ENCODE measurements at regions not wholly inside any gene's neighbourhood (a gene's known extent, or its start where the extent isn't known, plus 50 kb on each side); places are given as distances from the start of the nearest gene placed in this dataset.
"Not testable (repeated sequence)": the region's sequence is repeated elsewhere in the genome, so short reads cannot be mapped to it uniquely, and the experiment has no call there.

DNA sequence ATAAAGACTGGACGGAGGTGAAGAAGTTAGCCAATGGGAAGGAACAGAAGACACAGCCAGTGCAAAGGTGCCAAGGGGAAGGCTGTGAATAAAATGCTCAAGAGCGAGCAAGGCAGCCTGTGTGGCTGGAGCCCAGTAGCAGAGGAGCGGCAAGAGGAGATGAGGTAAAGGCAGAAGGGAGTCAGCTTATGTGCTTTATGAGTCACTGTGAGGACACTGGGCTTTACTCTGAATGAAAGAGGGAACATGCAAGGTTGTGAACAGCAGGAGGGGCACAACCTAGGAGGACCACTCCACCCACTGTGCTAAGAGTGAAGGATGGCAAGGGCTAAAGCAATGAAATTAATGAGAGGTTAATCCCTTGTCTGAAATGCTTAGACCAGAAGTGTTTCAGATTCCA is 129.0 kb upstream of the ODAD2 start:
- DNase-seq, result no peak

DNA sequence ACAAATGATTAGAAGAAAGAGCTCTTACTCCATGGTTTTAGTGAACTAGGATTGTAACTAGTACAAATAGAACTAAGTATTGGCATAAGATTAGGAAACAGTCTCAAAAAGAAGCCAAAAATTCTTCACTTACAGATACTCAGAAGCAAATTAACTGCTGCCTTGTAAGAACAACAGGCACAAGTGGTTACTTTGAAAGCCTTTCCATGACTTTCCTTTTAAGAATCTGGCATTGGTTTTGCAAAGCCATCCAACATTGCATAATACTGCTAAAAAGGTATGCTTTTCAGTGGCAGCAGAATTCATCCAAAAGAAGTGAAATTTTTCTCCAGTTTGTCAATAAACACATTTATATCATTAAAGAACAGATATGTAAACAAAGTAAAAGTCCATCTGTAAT is 126.8 kb upstream of the ODAD2 start:
- no peak for DNase-seq

DNA sequence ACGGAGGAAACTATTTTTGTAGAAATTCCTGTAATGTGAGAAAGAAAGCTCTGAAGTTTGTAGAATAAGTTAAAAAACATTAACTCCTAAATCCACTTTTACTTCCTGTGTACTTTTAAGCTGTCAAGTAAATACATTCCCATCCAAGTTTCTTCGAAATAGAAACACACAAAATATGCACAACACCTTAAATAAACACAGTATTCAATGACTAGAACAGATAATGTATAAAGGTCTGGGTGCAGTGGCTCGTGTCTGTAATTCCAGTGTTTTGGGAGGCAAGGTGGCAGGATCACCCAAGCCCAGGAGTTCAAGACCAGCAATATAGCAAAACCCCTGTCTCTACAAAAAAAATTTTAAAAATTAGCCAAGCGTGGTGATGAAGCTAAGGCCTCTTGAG is 121.9 kb upstream of the ODAD2 start:
- no peak for DNase-seq

DNA sequence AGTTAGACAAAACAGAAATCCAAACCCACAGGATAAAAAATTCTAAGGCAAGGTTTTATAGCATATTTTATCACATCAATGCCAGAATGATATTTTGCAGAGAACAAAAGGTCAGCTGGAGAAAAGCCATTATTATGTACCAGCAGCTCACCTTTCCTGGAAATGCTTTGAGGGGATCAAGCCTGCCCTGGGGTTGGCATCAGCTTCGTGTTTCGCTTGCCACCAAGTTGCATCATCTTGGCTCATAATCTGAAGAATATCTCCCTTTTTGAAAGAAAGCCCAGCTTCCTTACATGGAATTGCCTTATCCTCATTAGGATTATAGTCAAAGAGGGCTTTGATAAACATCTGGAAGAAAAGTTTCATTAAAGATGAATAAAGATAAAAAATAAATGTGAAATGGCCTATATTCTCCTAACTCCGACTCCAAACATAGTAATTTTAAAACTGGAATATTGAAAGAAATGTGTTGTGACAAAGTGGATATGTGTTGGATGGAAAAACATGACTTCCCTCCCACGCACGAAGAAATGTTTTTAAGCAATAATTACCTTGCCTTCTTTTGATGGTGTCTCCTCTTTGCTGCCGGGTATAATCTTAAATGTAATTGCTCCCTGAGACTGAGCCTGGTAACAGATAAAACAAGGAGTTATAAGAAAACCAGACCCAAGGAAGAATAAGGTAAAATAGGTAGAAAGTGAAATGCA is 121.3 kb upstream of the ODAD2 start:
- DNase-seq, result no peak

DNA sequence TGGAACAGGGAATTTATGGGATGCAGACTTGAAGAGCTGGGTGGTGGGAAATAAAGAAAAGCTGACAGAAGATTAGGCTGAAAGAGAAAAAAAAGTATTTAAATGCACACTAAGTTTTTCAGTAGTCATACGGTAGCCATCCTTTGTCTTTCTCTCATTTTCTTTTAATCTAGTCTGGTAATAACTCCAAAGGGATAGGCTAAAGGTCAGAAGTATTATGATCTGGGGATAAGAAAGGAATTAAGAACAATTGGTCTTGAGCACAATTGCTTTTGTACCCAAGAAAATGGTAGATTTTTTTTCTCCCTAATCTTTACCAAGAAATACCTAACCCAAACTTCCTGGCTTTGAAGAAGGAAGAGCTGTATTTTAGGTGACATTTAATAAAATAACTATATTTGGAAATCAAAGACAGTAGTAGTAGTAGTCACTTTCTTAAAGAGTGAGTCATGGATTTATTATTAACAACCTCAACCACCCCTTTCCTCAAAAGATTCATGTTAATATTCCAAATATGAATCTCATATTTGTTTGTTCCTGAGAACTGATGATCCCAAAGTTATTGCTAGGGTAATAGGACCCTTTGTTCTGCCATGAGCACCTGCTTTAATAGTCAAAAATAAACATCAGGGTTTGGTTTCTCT is 120.2 kb upstream of the ODAD2 start:
- DNase-seq, result no peak

DNA sequence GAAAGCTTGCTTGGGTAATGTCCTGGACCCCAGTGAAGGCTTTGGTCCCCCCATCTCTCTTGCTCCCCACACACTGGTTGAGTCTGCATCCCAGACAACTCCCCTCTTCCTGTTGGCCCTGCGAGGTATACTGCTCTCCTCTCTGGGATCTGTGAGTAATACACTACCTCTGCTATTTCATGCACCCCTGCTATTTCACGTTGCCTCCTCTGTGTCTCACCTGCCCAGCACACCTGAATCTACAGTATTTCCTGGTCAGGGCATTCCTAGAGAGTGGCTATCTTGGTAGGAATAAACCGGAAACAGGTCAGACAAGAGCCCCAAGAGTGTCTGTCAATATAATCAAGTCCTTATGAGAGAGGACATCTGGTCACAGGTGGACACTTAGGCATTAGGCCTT is 114.3 kb upstream of the ODAD2 start:
- DNase-seq, result no peak

DNA sequence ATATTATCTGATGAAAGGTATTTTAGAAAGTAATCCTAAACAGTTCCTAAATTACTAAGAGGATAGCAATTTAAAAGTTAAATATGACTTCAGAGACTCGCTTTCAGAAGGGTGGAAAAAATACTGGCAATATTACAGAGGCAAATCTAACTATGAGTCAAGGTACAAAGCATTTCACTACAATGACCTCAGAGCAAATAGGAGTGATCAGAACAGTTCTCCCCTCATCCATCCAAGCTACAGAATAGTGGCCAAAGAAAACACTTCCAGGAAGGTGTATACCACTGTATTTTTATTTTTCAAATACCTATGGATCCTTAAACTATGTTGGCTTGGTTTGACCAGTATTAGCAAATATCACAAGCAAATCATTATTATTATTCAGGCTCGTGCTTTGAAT is 112.8 kb upstream of the ODAD2 start:
- DNase-seq, result no peak

DNA sequence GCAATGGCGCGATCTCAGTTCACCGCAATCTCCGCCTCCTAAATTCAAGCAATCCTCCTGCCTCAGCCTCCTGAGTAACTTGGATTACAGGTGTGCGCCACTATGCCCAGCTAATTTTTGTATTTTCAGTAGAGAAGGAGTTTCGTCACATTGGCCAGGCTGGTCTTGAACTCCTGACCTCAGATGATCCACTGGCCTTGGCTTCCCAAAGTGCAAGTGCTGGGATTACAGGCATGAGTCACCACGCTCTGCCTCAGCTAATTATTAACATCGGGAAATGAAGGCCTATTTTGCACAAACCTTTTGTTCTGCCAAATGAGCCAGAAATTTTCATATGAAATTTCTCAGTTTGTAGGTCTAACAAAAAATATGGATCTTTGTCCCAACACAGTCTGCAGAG is 106.7 kb upstream of the ODAD2 start:
- DNase-seq, result no peak

DNA sequence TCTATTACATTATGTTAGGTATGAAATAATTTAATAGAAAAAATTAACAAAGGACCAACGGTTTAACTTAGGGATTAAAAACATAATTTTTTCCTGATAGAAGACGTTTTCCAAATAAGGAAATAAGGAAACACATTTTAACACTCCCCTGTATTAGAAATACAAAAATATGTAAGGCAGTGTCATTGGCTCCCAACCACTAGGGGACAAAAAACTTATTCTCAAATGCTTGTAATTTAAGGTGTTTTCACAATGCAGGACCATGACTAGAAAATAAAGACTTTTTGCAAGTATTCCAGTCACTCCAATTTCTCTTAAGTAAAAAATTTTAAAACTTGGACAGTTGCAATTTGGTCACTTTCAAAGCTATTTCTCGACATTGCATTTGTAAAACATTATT is 98.8 kb upstream of the ODAD2 start:
- DNase-seq, result no peak

DNA sequence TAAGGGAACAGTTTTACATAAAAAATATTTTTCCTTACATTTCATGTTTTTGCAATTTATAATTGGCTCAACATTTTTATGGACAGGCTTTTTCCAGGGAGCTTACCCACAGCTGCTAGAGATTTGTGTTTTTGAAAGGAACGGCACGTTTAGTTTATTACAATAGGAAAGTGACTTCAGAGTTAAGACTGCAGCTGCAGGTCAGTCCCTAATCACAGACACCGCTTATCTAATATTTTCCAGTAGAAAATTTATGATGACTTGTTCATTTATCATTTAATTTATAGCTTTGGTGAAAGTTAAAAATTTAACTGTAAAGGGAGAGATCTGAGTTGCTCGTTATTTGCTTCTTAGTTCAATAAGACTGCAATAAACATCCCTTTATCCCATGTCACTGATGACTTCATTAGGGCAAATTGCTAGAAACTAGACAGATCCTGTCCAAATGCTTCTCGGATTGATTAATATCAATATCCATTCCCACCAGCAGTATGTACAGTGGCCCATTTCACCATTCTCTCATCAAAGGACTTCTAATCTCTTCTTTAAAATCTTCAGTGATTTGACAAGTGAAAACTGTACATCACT is 97.0 kb upstream of the ODAD2 start:
- DNase-seq, result no peak

DNA sequence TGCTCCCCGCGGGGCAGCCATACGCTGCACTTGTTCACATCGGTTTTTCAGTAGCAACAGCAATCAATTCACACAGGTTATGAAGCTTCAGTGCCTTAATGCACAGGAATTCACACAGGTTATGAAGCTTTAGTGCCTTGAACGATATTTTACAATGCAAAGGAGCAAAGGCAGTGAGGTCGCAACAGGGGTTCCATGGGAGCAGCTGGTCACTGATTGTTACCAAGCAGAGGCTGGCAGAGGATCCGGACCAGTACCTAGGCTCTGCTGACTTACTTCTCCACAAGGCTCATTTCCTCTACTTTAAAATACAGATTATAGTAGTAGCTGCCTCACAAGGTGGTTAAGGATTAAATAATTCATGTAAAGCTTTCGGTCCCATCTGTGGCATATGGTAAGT is 95.2 kb upstream of the ODAD2 start:
- DNase-seq, result no peak

DNA sequence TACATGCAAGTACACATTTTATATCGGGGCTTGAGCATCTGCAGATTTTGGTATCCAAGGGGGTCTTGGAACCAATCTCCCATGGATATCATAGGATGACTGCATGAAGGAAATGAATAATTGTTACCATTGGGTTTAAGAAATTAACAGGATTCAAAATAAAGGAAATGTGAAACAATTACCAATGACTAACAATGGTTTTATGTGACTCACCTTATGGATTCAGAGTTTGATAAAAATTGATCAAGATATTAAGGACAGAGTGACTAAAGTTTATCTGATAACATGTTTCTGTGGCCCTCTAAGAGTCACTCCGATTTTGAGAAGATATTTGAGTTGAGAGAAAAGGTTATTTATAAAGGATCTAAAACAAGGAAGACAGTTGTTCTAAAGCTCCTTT is 93.0 kb upstream of the ODAD2 start:
- DNase-seq, result no peak

DNA sequence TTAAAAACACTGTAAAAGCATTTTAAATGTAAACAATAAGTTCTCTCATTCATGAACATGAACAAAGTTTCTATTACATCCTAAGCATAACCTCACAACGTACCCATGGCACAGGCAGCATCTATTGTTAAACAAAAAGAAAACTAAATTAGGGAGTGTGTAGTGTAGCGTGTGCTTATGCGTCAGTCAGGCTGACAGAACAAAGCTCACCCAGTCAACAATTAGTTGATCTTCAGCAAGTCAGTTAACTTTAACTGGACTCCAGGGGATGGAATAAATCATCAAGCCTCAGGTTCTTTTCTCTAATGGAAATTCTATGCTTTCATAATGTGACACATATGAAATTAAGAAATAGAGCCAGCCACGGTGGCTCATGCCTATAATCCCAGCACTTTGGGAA is 91.6 kb upstream of the ODAD2 start:
- DNase-seq, result no peak

DNA sequence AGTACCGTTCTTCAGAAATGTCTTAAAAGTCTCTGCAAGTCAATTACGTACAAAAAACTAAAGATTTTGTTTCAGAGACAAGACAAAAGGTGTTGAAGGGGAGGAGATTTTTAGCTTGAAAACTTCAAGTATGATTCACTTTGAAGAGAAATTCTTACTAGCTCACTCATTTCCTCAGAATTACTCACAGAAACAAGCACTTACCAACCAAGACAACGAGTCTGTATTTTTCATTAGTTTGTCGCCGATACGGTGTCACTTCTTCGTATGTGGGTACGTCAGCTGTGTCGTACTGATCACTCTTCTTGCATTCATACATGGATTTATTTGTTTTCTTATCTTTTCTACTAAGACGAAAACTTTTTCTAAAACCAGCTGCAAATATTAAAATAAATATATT is 90.6 kb upstream of the ODAD2 start:
- DNase-seq, result no peak

DNA sequence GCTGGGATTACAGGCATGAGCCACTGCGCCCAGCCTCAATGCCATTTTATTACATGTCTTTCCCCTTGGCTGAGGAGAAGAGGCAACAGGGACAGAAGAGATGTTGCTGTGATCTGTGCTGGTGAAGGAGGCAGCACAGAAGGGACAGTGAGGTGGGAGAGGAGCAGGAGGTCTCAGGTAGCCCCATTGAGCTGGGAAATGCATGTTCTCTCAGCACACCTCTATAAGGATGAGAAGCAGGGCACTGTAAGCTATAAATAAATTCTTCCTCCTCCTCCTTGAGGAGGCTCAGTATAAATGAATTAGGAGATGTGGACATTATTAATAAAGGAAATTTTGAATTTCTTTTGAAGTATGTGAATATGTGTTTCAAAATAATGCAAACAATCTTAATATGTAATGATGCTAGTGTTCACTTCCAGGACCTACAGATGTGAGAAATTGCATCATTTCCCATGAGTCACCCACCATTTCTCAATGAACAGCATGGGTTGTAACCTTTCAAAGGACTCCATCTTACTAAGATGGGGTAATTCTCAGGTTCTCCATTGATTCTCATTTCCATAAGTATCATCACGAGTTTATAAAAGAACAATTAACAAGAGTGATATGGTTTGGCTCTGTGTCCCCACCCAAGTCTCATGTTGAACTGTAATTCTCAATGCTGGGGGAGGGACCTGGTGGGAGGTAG is 88.9 kb upstream of the ODAD2 start:
- peak; percentile 41 for DNase-seq

DNA sequence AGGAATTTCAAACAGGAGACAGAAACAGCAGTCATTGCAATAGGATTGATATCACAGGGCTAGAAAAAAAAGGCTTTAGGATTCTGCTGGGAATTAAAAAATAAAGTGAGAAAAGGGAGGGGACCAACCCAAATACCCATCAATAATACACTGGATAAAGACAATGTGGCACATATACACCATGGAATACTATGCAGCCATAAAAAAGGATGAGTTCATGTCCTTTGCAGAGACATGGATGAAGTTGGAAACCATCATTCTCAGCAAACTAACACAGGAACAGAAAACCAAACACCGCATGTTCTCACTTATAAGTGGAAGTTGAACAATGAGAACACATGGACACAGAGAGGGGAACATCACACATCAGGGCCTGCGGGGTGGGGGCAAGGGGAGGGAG is 86.9 kb upstream of the ODAD2 start:
- not testable (repeated sequence) for DNase-seq

DNA sequence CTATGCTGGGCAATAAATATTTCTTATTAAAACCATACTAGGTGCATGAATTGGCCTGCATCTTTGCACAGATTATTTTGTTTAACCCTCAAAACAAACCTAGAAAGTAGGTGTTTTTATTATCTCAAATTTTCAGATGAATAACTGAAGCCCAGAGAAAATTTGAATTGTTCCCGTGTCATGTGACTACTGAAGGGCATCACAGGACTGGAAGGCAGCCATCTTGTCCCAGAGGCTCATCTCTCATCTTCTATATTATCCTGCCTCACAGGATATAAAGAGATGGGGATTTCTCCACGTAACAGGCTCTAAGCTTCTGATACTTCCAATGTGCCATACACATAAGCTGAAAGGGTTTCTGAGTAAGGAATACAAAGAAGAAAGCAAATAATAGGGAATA is 84.0 kb upstream of the ODAD2 start:
- no peak for DNase-seq

DNA sequence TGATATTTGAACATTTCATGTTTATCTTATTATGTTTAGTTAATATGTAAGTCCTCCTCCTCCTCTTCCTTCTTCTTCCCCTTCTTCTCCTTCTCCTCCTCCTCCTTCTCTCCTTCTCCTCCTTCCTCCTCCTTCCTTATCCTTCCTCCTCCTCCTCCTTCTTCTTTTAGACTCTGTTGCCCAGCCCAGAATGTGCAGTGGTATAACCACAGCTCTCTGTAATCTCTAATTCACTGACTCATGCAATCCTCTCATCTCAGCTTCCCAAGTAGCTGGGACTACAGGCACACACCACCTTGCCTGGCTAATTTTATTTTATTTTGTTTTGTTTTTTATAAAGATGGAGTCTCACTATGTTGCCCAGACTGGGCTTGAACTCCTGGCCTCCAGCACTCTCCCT is 83.4 kb upstream of the ODAD2 start:
- no peak for DNase-seq

DNA sequence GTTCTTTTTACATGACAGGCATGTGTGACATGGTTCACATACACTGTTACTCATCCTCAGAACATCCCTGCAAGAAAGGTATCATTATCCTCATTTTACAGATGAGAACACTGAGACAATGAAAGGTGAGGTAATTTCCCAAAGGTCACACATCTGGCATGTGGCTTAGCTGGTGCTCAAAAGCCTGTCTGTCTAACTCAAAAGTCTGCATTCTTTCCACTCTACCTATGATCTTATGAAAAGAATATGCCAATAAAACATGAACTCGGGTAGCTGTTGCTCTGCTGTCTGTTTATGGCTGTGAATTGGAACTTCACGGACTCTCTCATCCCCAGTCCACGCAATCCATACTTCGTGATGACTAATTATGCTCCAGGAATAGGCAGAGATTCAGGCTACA is 79.0 kb upstream of the ODAD2 start:
- DNase-seq, result no peak

DNA sequence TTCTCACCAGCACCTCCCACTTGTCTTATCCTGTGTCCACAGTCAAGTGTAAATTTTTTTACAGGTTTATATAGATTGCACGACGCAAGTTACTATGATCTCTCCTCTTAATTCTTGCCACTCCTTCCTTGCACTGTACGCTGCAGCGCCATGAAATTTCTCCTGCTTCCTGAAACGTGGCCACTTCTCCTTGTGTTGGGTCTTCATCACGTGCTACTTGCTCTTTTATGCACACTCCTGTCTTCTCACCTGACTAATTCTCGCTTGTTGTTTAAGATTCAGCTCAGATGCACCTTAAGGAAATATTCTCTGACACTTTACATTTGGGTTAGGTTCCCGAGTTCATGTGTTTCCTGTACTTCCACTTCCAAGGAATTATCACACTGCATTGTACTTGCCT is 76.5 kb upstream of the ODAD2 start:
- no peak for DNase-seq

DNA sequence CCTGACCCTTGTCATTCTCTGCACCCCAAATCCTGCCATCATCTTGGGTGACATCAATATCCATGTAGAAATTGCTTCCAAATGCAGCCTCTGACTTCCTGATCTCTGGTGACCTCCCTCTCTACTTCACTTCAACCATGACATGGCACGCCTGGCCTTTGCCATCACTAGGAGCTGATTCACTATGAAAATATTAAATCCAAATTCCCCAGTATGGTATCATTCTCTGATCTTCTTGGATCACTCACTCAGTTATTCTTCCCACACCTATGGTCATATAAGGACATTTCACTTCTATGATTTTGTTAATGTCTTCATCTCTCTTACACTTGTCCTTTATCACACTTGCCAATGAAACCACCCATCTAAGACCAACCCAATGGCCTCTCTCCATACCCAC is 73.7 kb upstream of the ODAD2 start:
- DNase-seq, result no peak

DNA sequence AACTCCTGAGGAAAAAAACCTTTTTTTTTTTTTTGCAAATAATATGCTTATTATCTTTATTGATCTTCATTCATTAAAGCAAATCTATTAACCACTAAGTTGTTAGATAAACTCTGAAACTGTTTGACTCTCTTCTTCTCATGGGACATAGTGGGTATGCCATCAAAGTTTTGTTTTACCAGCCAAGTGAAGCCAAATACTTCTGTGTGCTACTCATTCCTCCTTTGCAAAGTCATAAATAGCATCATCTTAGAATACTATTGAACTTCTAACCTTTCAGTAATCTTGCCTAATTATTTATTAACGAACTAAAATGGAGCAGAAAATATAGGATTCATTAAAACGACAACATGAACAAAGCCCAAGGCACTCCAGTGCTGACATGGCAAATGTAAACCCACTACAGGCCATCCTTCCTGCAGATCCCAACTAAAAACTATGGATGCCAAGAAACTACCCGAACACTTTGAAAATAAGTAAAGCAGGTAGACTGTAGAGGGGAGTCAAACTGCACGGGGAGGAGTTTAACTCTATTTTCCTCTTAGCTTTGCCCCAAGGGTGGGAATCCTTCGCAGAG is 61.2 kb upstream of the ODAD2 start:
- DNase-seq, result no peak

DNA sequence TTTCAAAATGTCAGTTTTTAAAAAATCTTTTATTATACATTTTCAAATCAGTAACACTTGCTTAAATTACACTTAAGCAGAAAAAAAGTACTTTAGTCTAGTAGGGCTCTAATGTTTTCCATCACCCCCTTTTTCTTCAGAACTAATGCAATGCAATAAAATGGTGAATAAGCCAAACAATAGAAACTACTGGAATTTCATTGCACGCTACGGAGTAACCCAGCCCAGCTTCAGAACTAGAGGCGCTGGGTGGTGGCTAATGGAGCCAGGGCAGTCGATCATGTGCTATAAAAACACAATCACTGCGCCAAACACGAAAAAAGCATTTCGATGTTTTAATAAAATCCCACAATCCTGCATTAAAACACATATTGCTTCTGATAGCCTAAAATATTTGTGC is 59.9 kb upstream of the ODAD2 start:
- DNase-seq, result no peak

All from activated CD4-positive, alpha-beta T cell treated with anti-CD3 and anti-CD28 coated beads, Interleukin-2, Interleukin-6, amounts not matched to agents 100 ng/mL and 50 ng/mL, durations not matched to agents 16 hours and 8 hours (primary cell).